Colonic mucosa (tissue), 4 donors: ENCODE measurements at regions not wholly inside any gene's neighbourhood (a gene's known extent, or its start where the extent isn't known, plus 50 kb on each side); places are given as distances from the start of the nearest gene placed in this dataset.
"Not testable (repeated sequence)": the region's sequence is repeated elsewhere in the genome, so short reads cannot be mapped to it uniquely, and the experiment has no call there.

ENCODE experiments used
- DNase-seq: peaks from one replicate; pipeline ENCODE4 v3.0.0-alpha.2; 2020
- H3K27ac ChIP-seq: fragments of 200-600 bp; one replicate; pipeline ENCODE4 v1.8.0; 2021
- H3K27me3 ChIP-seq: fragments of 200-600 bp; one replicate; pipeline ENCODE4 v1.8.0; 2021
- H3K36me3 ChIP-seq: fragments of 200-600 bp; one replicate; pipeline ENCODE4 v1.8.0; 2021
- H3K4me1 ChIP-seq: fragments of 200-600 bp; one replicate; pipeline ENCODE4 v1.8.0; 2021; ENCODE audit warnings: mild to moderate bottlenecking
- H3K4me3 ChIP-seq: fragments of 200-600 bp; one replicate; pipeline ENCODE4 v1.8.0; 2021
- H3K9ac ChIP-seq, 2 donors: one replicate each; pipeline ENCODE4 v1.7.0; 2013; ENCODE audit warnings: control low read depth in 2 of 2, low read depth in 2 of 2, low read length in 2 of 2
- H3K9me3 ChIP-seq: fragments of 200-600 bp; one replicate; pipeline ENCODE4 v1.8.0; 2021
- intact Hi-C: fragments of 100-400 bp; cut with DNase I; formaldehyde crosslinking; loops from one replicate; pipeline ENCODE4 v1.14.1; 2022
- TF ChIP-seq, protein P1 (sequence below): fragments of 200-600 bp; IDR thresholded peaks from one replicate; pipeline ENCODE4 v1.8.0; 2022; ENCODE audit warnings: antibody characterized with exemption, mild to moderate bottlenecking
- donor health status: healthy.
- donor health status: DM: no; HTN: no; CAD: no.
- donor health status: DM: no; HTN: no; CAD: no.

DNA sequence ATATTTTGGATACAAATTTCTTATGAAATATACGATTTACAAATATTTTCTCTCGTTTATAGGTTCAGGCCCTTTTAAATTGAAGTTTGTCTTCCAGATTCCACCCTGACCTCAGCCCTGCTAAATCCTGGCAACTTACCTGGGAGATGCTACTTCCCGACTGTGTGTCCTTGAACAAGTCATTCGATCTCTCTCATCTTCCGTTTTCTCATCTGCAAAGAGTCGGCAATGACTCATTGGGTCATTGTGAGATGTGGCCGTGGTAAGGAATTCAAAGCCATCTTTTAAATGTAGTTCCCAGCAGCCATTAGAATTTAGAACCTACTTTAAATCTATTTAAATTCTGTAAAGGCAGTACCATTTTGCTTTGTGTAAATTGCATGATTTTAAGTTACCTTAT, 72.5 kb downstream of the LHX2 start:
- Histone ChIP-seq H3K9ac (no peak overlapping the region), H3K4me1 (no peaks in the 10 kb centered on the region), H3K9me3 (no peaks in the 10 kb centered on the region), H3K27ac (no peak overlapping the region), H3K36me3 (no peaks in the 10 kb centered on the region), H3K4me3 (no peak overlapping the region), H3K27me3 (no peaks in the 10 kb centered on the region)
- TF ChIP-seq, protein P1, sequence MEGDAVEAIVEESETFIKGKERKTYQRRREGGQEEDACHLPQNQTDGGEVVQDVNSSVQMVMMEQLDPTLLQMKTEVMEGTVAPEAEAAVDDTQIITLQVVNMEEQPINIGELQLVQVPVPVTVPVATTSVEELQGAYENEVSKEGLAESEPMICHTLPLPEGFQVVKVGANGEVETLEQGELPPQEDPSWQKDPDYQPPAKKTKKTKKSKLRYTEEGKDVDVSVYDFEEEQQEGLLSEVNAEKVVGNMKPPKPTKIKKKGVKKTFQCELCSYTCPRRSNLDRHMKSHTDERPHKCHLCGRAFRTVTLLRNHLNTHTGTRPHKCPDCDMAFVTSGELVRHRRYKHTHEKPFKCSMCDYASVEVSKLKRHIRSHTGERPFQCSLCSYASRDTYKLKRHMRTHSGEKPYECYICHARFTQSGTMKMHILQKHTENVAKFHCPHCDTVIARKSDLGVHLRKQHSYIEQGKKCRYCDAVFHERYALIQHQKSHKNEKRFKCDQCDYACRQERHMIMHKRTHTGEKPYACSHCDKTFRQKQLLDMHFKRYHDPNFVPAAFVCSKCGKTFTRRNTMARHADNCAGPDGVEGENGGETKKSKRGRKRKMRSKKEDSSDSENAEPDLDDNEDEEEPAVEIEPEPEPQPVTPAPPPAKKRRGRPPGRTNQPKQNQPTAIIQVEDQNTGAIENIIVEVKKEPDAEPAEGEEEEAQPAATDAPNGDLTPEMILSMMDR = no peak
- intact Hi-C loops = no loop called here
- no peak for DNase-seq

DNA sequence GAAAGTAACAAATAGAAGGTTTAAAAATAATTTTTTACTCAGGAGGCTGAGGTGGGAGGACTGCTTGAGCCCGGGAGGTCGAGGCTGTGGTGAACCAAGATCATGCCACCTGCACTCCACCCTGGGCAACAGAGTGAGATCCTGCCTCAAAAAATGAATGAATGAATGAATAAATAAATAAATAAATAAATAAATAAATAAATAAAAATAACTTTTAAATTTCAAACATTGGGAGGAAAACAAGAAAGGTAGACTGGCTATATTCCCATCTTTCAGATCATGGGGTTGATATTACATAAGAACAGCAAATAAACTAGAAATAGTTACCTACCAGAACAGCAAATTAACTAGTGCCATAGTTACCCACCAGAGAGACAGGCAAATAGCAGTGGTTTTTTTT, 75.7 kb downstream of the LHX2 start:
- Histone ChIP-seq H3K4me1 (no peaks in the 10 kb centered on the region), H3K4me3 (no peak overlapping the region), H3K9ac (no peak overlapping the region), H3K27ac (no peak overlapping the region), H3K36me3 (no peaks in the 10 kb centered on the region), H3K27me3 (no peaks in the 10 kb centered on the region), H3K9me3 (no peaks in the 10 kb centered on the region)
- intact Hi-C loops = no loop called here
- no peak for DNase-seq
- TF ChIP-seq, protein P1 = no peak

DNA sequence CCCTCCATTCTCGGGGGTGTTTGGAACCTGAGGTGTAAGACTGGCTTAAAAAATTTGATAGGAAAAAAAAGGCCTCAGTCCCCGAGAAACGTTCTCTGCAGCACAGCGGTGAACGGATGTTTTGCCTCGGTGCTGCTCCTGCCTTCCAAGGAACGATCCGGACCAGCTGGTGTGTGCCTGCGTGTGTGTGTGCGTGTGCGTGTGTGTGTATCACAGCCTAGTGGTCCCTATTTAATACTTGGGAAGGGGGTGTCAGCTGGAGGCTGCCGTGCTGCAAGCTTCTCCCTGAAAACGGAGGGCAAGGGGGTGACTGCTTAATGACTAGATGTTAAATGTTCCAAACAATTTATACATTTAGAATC, 76.9 kb downstream of the LHX2 start:
- no peak for DNase-seq
- intact Hi-C loops = no loop called here
- no peaks in the 10 kb centered on the region for H3K9me3 ChIP-seq
- no peak overlapping the region for H3K27ac ChIP-seq
- no peak overlapping the region for H3K9ac ChIP-seq
- H3K4me3 ChIP-seq = no peak overlapping the region
- H3K36me3 ChIP-seq = no peaks in the 10 kb centered on the region
- no peaks in the 10 kb centered on the region for H3K27me3 ChIP-seq
- TF ChIP-seq, protein P1 = no peak
- no peaks in the 10 kb centered on the region for H3K4me1 ChIP-seq

DNA sequence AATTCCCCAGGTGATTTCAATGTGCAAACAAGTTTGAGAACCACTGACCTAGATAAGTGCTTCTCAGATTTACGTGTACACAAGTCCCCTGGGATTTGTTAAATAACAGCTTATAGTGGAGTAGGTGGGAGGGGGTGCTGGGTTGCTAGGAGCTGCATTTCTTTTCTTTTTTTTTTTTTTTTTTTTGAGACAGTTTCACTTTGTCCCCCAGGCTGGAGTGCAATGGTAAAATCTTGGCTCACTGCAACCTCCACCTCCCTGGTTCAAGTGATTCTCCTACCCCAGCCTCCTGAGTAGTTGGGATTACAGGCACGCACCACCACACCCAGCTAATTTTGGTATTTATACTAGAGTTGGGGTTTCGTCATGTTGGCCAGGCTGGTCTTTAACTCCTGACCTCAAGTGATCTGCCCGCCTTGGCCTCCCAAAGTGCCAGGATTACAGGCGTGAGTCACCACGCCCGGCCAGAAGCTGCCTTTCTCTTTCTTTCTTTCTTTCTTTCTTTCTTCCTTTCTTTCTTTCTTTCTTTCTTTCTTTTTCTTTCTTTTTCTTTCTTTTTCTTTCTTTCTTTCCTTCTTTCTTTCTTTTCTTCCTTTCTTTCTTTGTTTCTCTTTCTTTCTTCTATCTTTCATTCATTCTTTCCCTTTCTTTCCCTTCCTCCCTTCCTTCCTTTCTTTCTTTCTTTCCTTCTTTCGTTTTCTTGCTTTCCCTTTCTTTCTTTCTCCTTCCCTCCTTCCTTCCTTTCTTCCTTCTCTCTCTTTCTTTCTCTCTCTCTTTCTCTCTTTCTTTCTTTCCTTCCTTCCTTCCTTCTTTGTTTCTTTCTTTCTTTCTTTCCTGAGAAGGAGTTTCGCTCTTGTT, 78.3 kb downstream of the LHX2 start:
- H3K27ac ChIP-seq, intact Hi-C loops, H3K27me3 ChIP-seq, DNase-seq, H3K36me3 ChIP-seq, H3K4me3 ChIP-seq, H3K9ac ChIP-seq, H3K9me3 ChIP-seq, H3K4me1 ChIP-seq: not testable (repeated sequence)

DNA sequence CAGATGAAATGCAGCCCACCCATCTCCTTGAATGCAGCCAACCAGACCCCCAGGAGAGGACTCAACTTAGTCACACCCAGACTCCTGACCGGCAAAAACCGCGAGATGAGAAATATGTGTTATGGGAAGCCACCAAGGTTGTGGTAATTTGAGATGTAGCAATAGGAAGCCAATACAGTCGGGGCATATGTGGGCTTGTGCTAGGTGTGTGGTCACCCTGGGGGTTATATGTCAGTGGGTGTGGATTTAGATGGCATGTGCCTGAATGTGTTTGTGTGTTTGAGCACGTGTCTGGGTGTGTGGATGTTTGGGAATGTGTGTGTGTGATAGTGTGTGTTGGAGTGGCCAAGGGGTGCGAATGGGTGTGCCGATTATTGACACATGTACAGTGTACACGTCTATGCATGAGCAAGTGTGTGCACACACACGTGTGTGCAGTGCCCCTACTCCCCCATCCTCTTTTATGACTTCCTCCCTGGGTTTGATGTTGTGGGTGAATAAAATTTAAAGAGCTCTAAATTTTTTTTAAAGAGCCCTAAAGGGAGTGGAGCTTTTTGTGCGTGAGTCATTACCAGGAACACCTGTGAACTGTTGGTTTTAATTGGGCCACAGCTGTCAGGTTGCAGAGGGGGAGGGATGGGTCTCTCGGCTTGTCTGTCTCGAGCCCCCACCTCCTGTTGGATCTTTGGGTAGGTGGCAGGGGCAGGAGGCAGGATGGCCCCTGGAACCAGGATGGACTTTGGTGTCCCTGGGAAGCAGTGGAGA, 86.8 kb downstream of the LHX2 start:
- TF ChIP-seq, protein P1 = no peak
- Histone ChIP-seq H3K36me3 (no peaks in the 10 kb centered on the region), H3K9ac (no peak overlapping the region), H3K9me3 (no peaks in the 10 kb centered on the region), H3K27ac (no peak overlapping the region), H3K4me3 (no peak overlapping the region), H3K4me1 (no peaks in the 10 kb centered on the region), H3K27me3 (no peaks in the 10 kb centered on the region)
- no peak for DNase-seq
- intact Hi-C loops = no loop called here

DNA sequence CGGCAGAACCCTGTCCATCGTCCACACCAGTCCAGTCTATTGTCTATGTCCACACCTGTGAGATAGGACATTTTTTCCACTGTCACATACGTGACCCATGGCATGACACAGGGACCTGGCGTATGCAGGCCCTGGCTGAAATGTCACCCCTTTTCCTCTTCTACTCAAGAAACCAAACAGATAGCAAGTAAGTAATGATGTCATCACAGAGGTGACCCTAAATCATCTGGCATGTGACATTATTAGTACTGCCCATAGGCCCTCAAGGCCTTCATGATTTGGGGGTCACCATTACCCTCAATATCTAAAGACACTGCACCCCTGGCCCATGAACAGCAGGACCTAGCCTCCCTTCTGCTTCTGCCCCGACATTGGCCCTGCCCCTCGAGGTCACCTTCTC, 88.3 kb downstream of the LHX2 start:
- no peaks in the 10 kb centered on the region for H3K9me3 ChIP-seq
- no peak overlapping the region for H3K4me3 ChIP-seq
- no peak overlapping the region for H3K9ac ChIP-seq
- intact Hi-C loops = no loop called here
- TF ChIP-seq, protein P1 = no peak
- H3K4me1 ChIP-seq = no peaks in the 10 kb centered on the region
- H3K36me3 ChIP-seq = no peaks in the 10 kb centered on the region
- H3K27me3 ChIP-seq = no peaks in the 10 kb centered on the region
- H3K27ac ChIP-seq = no peak overlapping the region
- no peak for DNase-seq
